Body of pancreas (tissue), 4 donors: ENCODE measurements at regions not wholly inside any gene's neighbourhood (a gene's known extent, or its start where the extent isn't known, plus 50 kb on each side); places are given as distances from the start of the nearest gene placed in this dataset.

ENCODE experiments used
- ATAC-seq: fragments of 150-250 bp; one replicate; pipeline ENCODE4 v1.9.1; 2016
- DNase-seq, 4 donors: peaks; one replicate each; pipeline ENCODE4 v3.0.0-alpha.2; 2019
- H3K27ac ChIP-seq, 4 donors: fragments of 200-600 bp; sonication (generic); 1 replicate in 3 of 4; 2 replicates in 1 of 4; pipeline versions ENCODE4 v1.5.1 to v1.6.1; 2016 to 2019; ENCODE audit warnings: mild to moderate bottlenecking in 1 of 4, mixed read lengths in 1 of 4, moderate library complexity in 1 of 4
- H3K27me3 ChIP-seq, 2 donors: fragments of 200-600 bp; sonication (generic); one replicate each; pipeline ENCODE4 v1.6.0; 2016; ENCODE audit warnings: mild to moderate bottlenecking in 1 of 2
- H3K36me3 ChIP-seq, 2 donors: fragments of 200-600 bp; sonication (generic); replicated peaks in 1 of 2; 2 replicates each; pipeline ENCODE4 v1.5.1; 2016; ENCODE audit warnings: low read depth in 2 of 2; ENCODE audit not compliant: insufficient read depth in 1 of 2
- H3K4me1 ChIP-seq: fragments of 200-600 bp; sonication (generic); one replicate; pipeline ENCODE4 v1.6.0; 2016
- H3K4me3 ChIP-seq, 2 donors: fragments of 200-600 bp; sonication (generic); 1 replicate in 1 of 2; 2 replicates in 1 of 2; pipeline ENCODE4 v1.5.1; 2016 to 2019
- H3K9me3 ChIP-seq, 3 donors: fragments of 200-600 bp; sonication (generic); 1 replicate in 2 of 3; 2 replicates in 1 of 3; pipeline ENCODE4 v1.5.1; 2016
- POLR2A ChIP-seq, 3 donors: fragments of 450-650 bp; IDR thresholded peaks; one replicate each; pipeline ENCODE4 v1.6.1; 2016; ENCODE audit warnings: antibody characterized with exemption in 3 of 3, mild to moderate bottlenecking in 2 of 3
- WGBS, 2 donors: methylation state at CpG; one replicate each; pipeline ENCODE4 v1.1.5; 2017; 5-methylcytosine and 5-hydroxymethylcytosine counted together
- intact Hi-C: fragments of 100-400 bp; cut with DNase I; formaldehyde crosslinking; loops from one replicate; pipeline ENCODE4 v1.15.1; 2023
- TF ChIP-seq, protein P1 (sequence below), 7 experiments: fragments of 450-650 bp in 4 of 7; fragments of 200-600 bp in 3 of 7; sonication (generic) in 3 of 7; IDR thresholded peaks; one replicate each; pipeline ENCODE4 v1.5.1; 2016 to 2019; ENCODE audit warnings: antibody characterized with exemption in 7 of 7

DNA sequence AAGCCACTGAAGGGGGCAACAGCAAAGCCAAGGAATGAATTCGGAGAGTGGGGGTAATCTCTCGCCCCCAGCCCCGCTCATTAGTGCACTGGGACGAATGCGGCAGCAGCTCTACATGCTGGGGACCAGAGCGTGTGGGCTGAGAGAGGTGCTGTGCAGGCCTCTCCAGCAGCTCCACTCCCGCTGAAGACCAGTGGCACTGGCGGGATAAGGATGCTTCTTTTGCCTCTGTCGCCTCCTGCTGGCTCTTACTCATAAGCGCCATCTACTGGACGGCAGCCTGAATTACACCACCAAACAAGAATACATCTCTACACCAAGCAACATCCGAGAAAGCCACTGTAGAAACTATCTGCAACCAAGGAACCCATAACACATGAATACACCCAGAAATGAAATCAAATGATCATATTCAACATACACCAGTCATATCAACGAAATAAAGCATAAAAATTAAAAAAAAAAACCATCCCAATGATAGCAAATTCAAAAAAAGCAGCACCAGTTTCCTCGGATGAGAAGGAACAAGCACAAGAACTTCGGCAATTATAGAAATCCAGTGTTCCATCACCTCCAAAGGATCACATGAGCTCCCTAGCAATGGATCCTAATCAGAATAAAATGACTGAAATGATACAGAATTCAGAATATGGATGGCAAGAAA, 79.0 kb upstream of the TMEM168 start:
- H3K36me3 ChIP-seq = no peaks in the 10 kb centered on the region
- H3K27me3 ChIP-seq = no peaks in the 10 kb centered on the region
- TF ChIP-seq, protein P1, sequence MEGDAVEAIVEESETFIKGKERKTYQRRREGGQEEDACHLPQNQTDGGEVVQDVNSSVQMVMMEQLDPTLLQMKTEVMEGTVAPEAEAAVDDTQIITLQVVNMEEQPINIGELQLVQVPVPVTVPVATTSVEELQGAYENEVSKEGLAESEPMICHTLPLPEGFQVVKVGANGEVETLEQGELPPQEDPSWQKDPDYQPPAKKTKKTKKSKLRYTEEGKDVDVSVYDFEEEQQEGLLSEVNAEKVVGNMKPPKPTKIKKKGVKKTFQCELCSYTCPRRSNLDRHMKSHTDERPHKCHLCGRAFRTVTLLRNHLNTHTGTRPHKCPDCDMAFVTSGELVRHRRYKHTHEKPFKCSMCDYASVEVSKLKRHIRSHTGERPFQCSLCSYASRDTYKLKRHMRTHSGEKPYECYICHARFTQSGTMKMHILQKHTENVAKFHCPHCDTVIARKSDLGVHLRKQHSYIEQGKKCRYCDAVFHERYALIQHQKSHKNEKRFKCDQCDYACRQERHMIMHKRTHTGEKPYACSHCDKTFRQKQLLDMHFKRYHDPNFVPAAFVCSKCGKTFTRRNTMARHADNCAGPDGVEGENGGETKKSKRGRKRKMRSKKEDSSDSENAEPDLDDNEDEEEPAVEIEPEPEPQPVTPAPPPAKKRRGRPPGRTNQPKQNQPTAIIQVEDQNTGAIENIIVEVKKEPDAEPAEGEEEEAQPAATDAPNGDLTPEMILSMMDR (IDR thresholded peaks at IDR 0.05) = peak in 6 of 7 experiments; percentile 21 to 39 (median 30)
- no peak for TF ChIP-seq POLR2A (IDR thresholded peaks at IDR 0.05)
- 71 to 80% methylated on average over 10 to 15 of the region's 15 CpGs for WGBS, 2 donors
- intact Hi-C loops = no loop called here
- no peak overlapping the region for H3K4me3 ChIP-seq
- DNase-seq = peak in 1 of 4 donors; percentile 26
- ATAC-seq = no peak
- no peaks in the 10 kb centered on the region for H3K9me3 ChIP-seq
- no peaks in the 10 kb centered on the region for H3K4me1 ChIP-seq
- H3K27ac ChIP-seq = no peak overlapping the region

DNA sequence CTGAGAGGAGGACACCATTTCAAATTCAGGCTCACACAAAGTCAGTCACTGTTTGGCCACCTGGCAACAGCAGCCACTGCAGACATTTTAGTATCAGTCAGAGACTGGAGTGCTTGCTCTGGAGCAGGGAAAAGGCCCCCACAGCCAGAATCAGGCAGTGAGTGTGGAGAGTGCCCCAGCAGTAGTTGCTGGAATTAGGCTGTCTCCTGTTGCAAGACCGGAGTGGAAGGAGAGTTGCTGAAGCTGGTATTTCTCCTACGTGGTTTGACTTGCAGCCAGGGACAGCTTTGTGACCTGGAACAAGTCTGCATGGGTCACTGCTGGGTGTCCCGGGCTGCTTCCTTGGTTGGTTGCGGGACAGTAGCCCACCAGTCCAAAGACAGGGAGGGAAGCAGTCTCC, 78.4 kb upstream of the TMEM168 start:
- Histone ChIP-seq H3K27me3 (no peaks in the 10 kb centered on the region), H3K4me1 (no peaks in the 10 kb centered on the region), H3K36me3 (no peaks in the 10 kb centered on the region), H3K9me3 (no peaks in the 10 kb centered on the region), H3K4me3 (no peak overlapping the region), H3K27ac (no peak overlapping the region)
- no peak for DNase-seq
- intact Hi-C loops = no loop called here
- no peak for ATAC-seq
- WGBS, 2 donors = 93 to 95% methylated on average over 4 of the region's 4 CpGs
- TF ChIP-seq, protein P1 (IDR thresholded peaks at IDR 0.05) = no peak
- no peak for TF ChIP-seq POLR2A (IDR thresholded peaks at IDR 0.05)

DNA sequence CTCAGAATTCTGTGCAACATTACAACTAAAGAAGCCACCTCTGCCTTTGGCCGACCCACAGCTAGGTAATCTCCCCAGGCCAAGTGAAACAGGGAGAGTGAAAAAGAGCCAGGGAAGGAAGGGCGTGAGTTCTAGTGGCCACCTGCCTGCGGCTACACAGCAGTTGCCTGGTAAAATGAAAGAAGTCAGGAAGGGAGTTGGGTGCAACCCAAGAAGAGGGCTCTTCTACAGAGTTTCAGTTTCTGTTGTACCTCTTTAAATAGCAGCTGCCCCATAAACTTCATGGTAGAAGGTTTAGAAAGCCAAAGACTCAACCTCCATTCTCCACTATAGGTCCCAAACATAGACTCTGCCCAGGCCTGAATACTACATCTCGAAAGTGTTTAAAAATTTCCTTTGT, 76.2 kb upstream of the TMEM168 start:
- intact Hi-C loops = no loop called here
- no peak overlapping the region for H3K27ac ChIP-seq
- TF ChIP-seq, protein P1 (IDR thresholded peaks at IDR 0.05) = no peak
- TF ChIP-seq POLR2A (IDR thresholded peaks at IDR 0.05) = no peak
- no peaks in the 10 kb centered on the region for H3K27me3 ChIP-seq
- no peaks in the 10 kb centered on the region for H3K9me3 ChIP-seq
- no peak for ATAC-seq
- DNase-seq = no peak
- H3K4me3 ChIP-seq = no peak overlapping the region
- 82 to 89% methylated on average over 4 of the region's 4 CpGs for WGBS, 2 donors
- peaks cover 0 to under 1% of the 10 kb centered on the region in 2 donors for H3K36me3 ChIP-seq
- no peaks in the 10 kb centered on the region for H3K4me1 ChIP-seq

DNA sequence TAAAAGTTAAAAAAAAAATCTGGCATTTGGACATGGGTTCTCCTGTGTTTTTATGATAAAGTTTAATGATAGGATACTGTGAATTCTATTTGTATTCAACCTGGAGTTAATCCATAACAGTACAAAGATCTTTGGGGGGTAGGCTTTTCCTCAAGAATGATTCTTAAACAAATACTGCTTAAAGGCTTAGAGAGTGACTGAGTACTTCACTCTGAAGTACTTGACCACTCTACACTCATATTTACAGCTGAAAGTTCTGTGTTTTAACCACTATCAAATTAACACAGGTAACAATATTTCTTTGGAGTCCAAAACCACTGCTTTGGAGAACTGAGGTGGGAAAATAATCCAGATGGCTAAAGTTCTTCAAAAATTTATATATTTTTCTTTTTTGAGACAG, 74.2 kb upstream of the TMEM168 start:
- ATAC-seq = no peak

More for the DNA sequence above, 74.2 kb upstream of the TMEM168 start:
- Histone ChIP-seq H3K4me1 (no peaks in the 10 kb centered on the region), H3K4me3 (no peak overlapping the region), H3K27ac (no peak overlapping the region), H3K36me3 (peaks cover 0 to 2% of the 10 kb centered on the region in 2 donors), H3K27me3 (no peaks in the 10 kb centered on the region), H3K9me3 (no peaks in the 10 kb centered on the region)
- TF ChIP-seq, protein P1 (IDR thresholded peaks at IDR 0.05) = no peak
- no peak for TF ChIP-seq POLR2A (IDR thresholded peaks at IDR 0.05)
- no peak for DNase-seq
- intact Hi-C loops = no loop called here
